ENCODE measurements at regions not wholly inside any gene's neighbourhood (a gene's known extent, or its start where the extent isn't known, plus 50 kb on each side); places are given as distances from the start of the nearest gene placed in this dataset.

GRCh38 chr5:160968480-160968879, 116.5 kb upstream of the ATP10B start:
- Histone ChIP-seq H3K9me2 (replicated peaks; ENCODE audit: insufficient read depth) (no peaks in the 10 kb centered on the region), H3K36me3 (replicated peaks; ENCODE audit: insufficient read depth, low read depth) (no peaks in the 10 kb centered on the region), H3K79me2 (no peaks in the 10 kb centered on the region), H3K4me3 (no peak overlapping the region), H3K4me2 (no peak overlapping the region), H3K27me3 (no peaks in the 10 kb centered on the region), H3K9me3 (ENCODE audit: low read depth) (no peaks in the 10 kb centered on the region), H3K27ac (no peak overlapping the region), H3K4me1 (ENCODE audit: insufficient read depth) (peaks cover 5% of the 10 kb centered on the region), H4K20me1 (ENCODE audit: insufficient read depth, poor library complexity, severe bottlenecking) (no peaks in the 10 kb centered on the region), H2AFZ (no peak overlapping the region)
- TF ChIP-seq EZH2 (IDR thresholded peaks at IDR 0.05; ENCODE audit: borderline replicate concordance) (no peak), EZH2phosphoT487 (IDR thresholded peaks at IDR 0.05; ENCODE audit: low read depth, severe bottlenecking, unreplicated experiment) (no peak), CTCF (IDR thresholded peaks at IDR 0.05; ENCODE audit: poor library complexity) (no peak)
- 78% methylated on average over 6 of the region's 6 CpGs for WGBS (ENCODE audit: low lambda C conversion rate, missing lambda C conversion rate)
- DNase-seq (ENCODE audit: low spot score): no peak

- Histone ChIP-seq H3K9me3 (ENCODE audit: low read depth) (no peaks in the 10 kb centered on the region), H4K20me1 (ENCODE audit: insufficient read depth, poor library complexity, severe bottlenecking) (no peaks in the 10 kb centered on the region), H3K36me3 (replicated peaks; ENCODE audit: insufficient read depth, low read depth) (no peaks in the 10 kb centered on the region), H2AFZ (no peak overlapping the region), H3K4me2 (no peak overlapping the region), H3K4me1 (ENCODE audit: insufficient read depth) (peaks cover 6% of the 10 kb centered on the region), H3K27me3 (no peaks in the 10 kb centered on the region), H3K9me2 (replicated peaks; ENCODE audit: insufficient read depth) (no peaks in the 10 kb centered on the region), H3K4me3 (no peak overlapping the region), H3K79me2 (no peaks in the 10 kb centered on the region), H3K27ac (no peak overlapping the region)
- no peak for DNase-seq (ENCODE audit: low spot score)
- TF ChIP-seq EZH2phosphoT487 (IDR thresholded peaks at IDR 0.05; ENCODE audit: low read depth, severe bottlenecking, unreplicated experiment) (no peak), CTCF (IDR thresholded peaks at IDR 0.05; ENCODE audit: poor library complexity) (no peak), EZH2 (IDR thresholded peaks at IDR 0.05; ENCODE audit: borderline replicate concordance) (no peak)
- 34% methylated on average over 2 of the region's 2 CpGs for WGBS (ENCODE audit: low lambda C conversion rate, missing lambda C conversion rate)
These were observed 114.9 kb upstream of the ATP10B start for GRCh38 chr5:160966921-160967320.

- H3K27me3 ChIP-seq: no peaks in the 10 kb centered on the region
- 78% methylated on average over 2 of the region's 2 CpGs for WGBS (ENCODE audit: low lambda C conversion rate, missing lambda C conversion rate)
- peak overlapping the region; percentile 78 for H3K27ac ChIP-seq
- H4K20me1 ChIP-seq (ENCODE audit: insufficient read depth, poor library complexity, severe bottlenecking): no peaks in the 10 kb centered on the region
- no peak overlapping the region for H3K4me3 ChIP-seq
- H3K36me3 ChIP-seq (replicated peaks; ENCODE audit: insufficient read depth, low read depth): no peaks in the 10 kb centered on the region
- no peaks in the 10 kb centered on the region for H3K79me2 ChIP-seq
- no peak overlapping the region for H2AFZ ChIP-seq
- no peaks in the 10 kb centered on the region for H3K9me3 ChIP-seq (ENCODE audit: low read depth)
- peaks cover 19% of the 10 kb centered on the region for H3K4me1 ChIP-seq (ENCODE audit: insufficient read depth)
- no peaks in the 10 kb centered on the region for H3K9me2 ChIP-seq (replicated peaks; ENCODE audit: insufficient read depth)
- DNase-seq (ENCODE audit: low spot score): no peak
- no peak for TF ChIP-seq EZH2phosphoT487 (IDR thresholded peaks at IDR 0.05; ENCODE audit: low read depth, severe bottlenecking, unreplicated experiment)
- TF ChIP-seq EZH2 (IDR thresholded peaks at IDR 0.05; ENCODE audit: borderline replicate concordance): no peak
- TF ChIP-seq CTCF (IDR thresholded peaks at IDR 0.05; ENCODE audit: poor library complexity): no peak
- H3K4me2 ChIP-seq: no peak overlapping the region
These were observed 109.8 kb upstream of the ATP10B start for GRCh38 chr5:160961761-160962160.

- H4K20me1 ChIP-seq (ENCODE audit: insufficient read depth, poor library complexity, severe bottlenecking): no peaks in the 10 kb centered on the region
- no peak overlapping the region for H2AFZ ChIP-seq
- no peaks in the 10 kb centered on the region for H3K79me2 ChIP-seq
- 55% methylated on average over 1 of the region's 1 CpG for WGBS (ENCODE audit: low lambda C conversion rate, missing lambda C conversion rate)
- no peak overlapping the region for H3K4me3 ChIP-seq
- H3K27ac ChIP-seq: peak overlapping the region; percentile 78
- H3K4me1 ChIP-seq (ENCODE audit: insufficient read depth): peaks cover 19% of the 10 kb centered on the region
- H3K9me3 ChIP-seq (ENCODE audit: low read depth): no peaks in the 10 kb centered on the region
- no peaks in the 10 kb centered on the region for H3K36me3 ChIP-seq (replicated peaks; ENCODE audit: insufficient read depth, low read depth)
- H3K9me2 ChIP-seq (replicated peaks; ENCODE audit: insufficient read depth): no peaks in the 10 kb centered on the region
- H3K27me3 ChIP-seq: no peaks in the 10 kb centered on the region
- H3K4me2 ChIP-seq: peak overlapping the region; percentile 38
- DNase-seq (ENCODE audit: low spot score): no peak
- TF ChIP-seq EZH2phosphoT487 (IDR thresholded peaks at IDR 0.05; ENCODE audit: low read depth, severe bottlenecking, unreplicated experiment): no peak
These were observed 109.0 kb upstream of the ATP10B start for GRCh38 chr5:160961038-160961437.
